ENCODE measurements at regions not wholly inside any gene's neighbourhood (a gene's known extent, or its start where the extent isn't known, plus 50 kb on each side); places are given as distances from the start of the nearest gene placed in this dataset.

GRCh38 chr2:188663301-188663700 is 310.9 kb upstream of the COL3A1 start:
- TF ChIP-seq CTCF (IDR thresholded peaks at IDR 0.05), result no peak
- TF ChIP-seq EP300 (IDR thresholded peaks at IDR 0.05), result no peak
- no peak for TF ChIP-seq POLR2A (IDR thresholded peaks at IDR 0.05)

Measured in ovary (tissue), 3 donors.